Subcutaneous abdominal adipose tissue (tissue), 5 donors: ENCODE measurements at regions not wholly inside any gene's neighbourhood (a gene's known extent, or its start where the extent isn't known, plus 50 kb on each side); places are given as distances from the start of the nearest gene placed in this dataset.
A peak's percentile ranks its signal among the peaks of the same experiment; 100 is the strongest.
"Not testable (repeated sequence)": the region's sequence is repeated elsewhere in the genome, so short reads cannot be mapped to it uniquely, and the experiment has no call there.

Source experiments
- H3K27ac ChIP-seq: one replicate; pipeline ENCODE4 v1.7.0; 2013; ENCODE audit warnings: low read depth, mild to moderate bottlenecking, inconsistent platforms, low read length, moderate library complexity
- H3K27me3 ChIP-seq, 5 donors: one replicate each; pipeline ENCODE4 v1.7.0; 2013; ENCODE audit warnings: low read length in 5 of 5, inconsistent platforms in 1 of 5; ENCODE audit not compliant: control insufficient read depth in 5 of 5, insufficient read depth in 4 of 5
- H3K36me3 ChIP-seq, 5 donors: one replicate each; pipeline ENCODE4 v1.7.0; 2013; ENCODE audit warnings: low read length in 5 of 5; ENCODE audit not compliant: control insufficient read depth in 5 of 5, insufficient read depth in 5 of 5
- H3K4me1 ChIP-seq, 5 donors: one replicate each; pipeline ENCODE4 v1.7.0; 2013; ENCODE audit warnings: low read length in 5 of 5, mild to moderate bottlenecking in 3 of 5, moderate library complexity in 1 of 5; ENCODE audit not compliant: control insufficient read depth in 5 of 5, insufficient read depth in 5 of 5
- H3K4me3 ChIP-seq, 5 donors: one replicate each; pipeline ENCODE4 v1.7.0; 2013; ENCODE audit warnings: low read length in 5 of 5, low read depth in 1 of 5
- H3K9ac ChIP-seq, 5 donors: one replicate each; pipeline ENCODE4 v1.7.0; 2013; ENCODE audit warnings: low read length in 5 of 5, mild to moderate bottlenecking in 4 of 5, moderate library complexity in 3 of 5
- H3K9me3 ChIP-seq, 5 donors: one replicate each; pipeline ENCODE4 v1.7.0; 2013; ENCODE audit warnings: low read length in 5 of 5; ENCODE audit not compliant: control insufficient read depth in 5 of 5
- donor health status: healthy.
- donor health status: healthy.
- donor health status: healthy.
- donor health status: healthy.
- donor health status: healthy.

GRCh38 chr21:8757399-8758093, 1763.8 kb upstream of the TPTE start:
- H3K36me3 ChIP-seq, H3K4me1 ChIP-seq, H3K27me3 ChIP-seq, H3K4me3 ChIP-seq, H3K27ac ChIP-seq, H3K9ac ChIP-seq: not testable (repeated sequence)
- H3K9me3 ChIP-seq: peaks cover 3 to 17% (median 10%) of the 10 kb centered on the region in 5 donors

GRCh38 chr21:8758921-8759367, 1762.4 kb upstream of the TPTE start:
- H3K9me3 ChIP-seq: peaks cover 5 to 24% (median 11%) of the 10 kb centered on the region in 5 donors
- not testable (repeated sequence) for H3K4me1 ChIP-seq

GRCh38 chr21:8762241-8762640, 1759.1 kb upstream of the TPTE start:
- peaks cover 5 to 36% (median 17%) of the 10 kb centered on the region in 5 donors for H3K9me3 ChIP-seq
- H3K36me3 ChIP-seq, H3K9ac ChIP-seq, H3K27ac ChIP-seq, H3K4me3 ChIP-seq, H3K4me1 ChIP-seq, H3K27me3 ChIP-seq: not testable (repeated sequence)

More at GRCh38 chr21:8758921-8759367, 1762.4 kb upstream of the TPTE start:
- not testable (repeated sequence) for H3K27ac ChIP-seq, H3K9ac ChIP-seq, H3K27me3 ChIP-seq, H3K36me3 ChIP-seq
- peak overlapping the region in 1 of 5 donors; percentile 35 for H3K4me3 ChIP-seq

GRCh38 chr21:8764416-8764815, 1757.0 kb upstream of the TPTE start:
- H3K27me3 ChIP-seq, H3K36me3 ChIP-seq, H3K27ac ChIP-seq, H3K9ac ChIP-seq, H3K4me1 ChIP-seq: not testable (repeated sequence)
- Histone ChIP-seq H3K9me3 (peaks cover 0 to 23% (median 8%) of the 10 kb centered on the region in 5 donors), H3K4me3 (peak overlapping the region in 1 of 5 donors; percentile 18)

- H3K36me3 ChIP-seq, H3K27ac ChIP-seq, H3K27me3 ChIP-seq, H3K4me3 ChIP-seq, H3K4me1 ChIP-seq, H3K9ac ChIP-seq: not testable (repeated sequence)
- peaks cover 0 to 23% (median 8%) of the 10 kb centered on the region in 5 donors for H3K9me3 ChIP-seq
These were observed 1755.2 kb upstream of the TPTE start for GRCh38 chr21:8766142-8766541.

- H3K27me3 ChIP-seq, H3K36me3 ChIP-seq, H3K27ac ChIP-seq, H3K4me1 ChIP-seq, H3K9ac ChIP-seq, H3K9me3 ChIP-seq: not testable (repeated sequence)
- peak overlapping the region in 1 of 5 donors; percentile 22 for H3K4me3 ChIP-seq
These were observed 1748.4 kb upstream of the TPTE start for GRCh38 chr21:8772910-8773514.

DNA sequence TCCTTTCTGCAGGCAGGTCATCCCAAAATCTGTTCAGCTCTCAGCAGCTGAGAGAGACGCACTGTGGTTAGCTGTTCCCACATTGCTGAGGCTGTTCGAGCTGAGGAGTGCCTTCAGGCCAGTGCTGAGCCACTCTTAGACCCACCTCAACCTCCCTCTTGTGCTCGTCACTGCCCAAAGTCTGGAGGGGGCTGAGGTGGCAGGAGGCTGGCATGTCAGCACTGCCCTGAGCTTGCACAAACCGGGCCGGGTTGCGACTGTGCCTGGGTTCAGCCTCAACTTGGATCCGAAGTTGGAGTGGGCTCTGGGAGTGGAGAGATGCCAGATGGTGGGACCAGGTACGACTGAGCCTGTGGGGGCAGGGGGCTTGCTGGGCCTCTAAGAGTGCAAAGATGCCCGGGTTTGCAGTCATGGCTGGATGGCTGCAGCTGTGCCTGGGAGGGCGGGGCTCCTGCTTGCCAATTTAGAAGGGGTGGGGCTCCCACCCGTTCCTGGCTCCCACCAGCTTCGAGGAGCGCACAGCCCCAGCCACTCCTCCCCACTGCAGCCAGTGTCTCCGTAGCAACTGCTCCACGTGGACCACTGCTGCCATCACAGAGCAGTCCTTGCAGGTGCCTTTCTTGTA, 1745.7 kb upstream of the TPTE start:
- H3K36me3 ChIP-seq, H3K9me3 ChIP-seq, H3K4me3 ChIP-seq, H3K27ac ChIP-seq, H3K4me1 ChIP-seq, H3K27me3 ChIP-seq, H3K9ac ChIP-seq: not testable (repeated sequence)

DNA sequence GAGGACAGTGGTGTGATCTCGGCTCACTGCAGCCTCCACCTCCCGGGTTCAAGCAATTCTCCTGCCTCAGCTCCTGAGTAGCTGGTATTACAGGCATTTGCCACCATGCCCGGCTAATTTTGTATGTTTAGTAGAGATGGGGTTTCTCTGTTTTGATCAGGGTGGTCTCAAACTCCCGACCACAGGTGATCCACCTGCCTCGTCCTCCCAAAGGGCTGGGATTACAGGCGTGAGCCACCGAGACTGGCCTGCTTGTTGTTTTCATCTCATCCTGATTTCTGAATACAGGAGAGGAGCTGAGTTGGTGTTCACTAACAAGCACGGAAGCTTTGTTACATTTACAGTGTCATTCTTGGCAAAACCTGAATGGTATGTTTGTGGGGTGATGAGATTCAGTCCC, 1744.1 kb upstream of the TPTE start:
- H3K4me3 ChIP-seq, H3K27ac ChIP-seq, H3K36me3 ChIP-seq, H3K9ac ChIP-seq, H3K27me3 ChIP-seq, H3K9me3 ChIP-seq, H3K4me1 ChIP-seq: not testable (repeated sequence)

GRCh38 chr21:8778323-8779085, 1742.9 kb upstream of the TPTE start:
- not testable (repeated sequence) for H3K9me3 ChIP-seq

DNA sequence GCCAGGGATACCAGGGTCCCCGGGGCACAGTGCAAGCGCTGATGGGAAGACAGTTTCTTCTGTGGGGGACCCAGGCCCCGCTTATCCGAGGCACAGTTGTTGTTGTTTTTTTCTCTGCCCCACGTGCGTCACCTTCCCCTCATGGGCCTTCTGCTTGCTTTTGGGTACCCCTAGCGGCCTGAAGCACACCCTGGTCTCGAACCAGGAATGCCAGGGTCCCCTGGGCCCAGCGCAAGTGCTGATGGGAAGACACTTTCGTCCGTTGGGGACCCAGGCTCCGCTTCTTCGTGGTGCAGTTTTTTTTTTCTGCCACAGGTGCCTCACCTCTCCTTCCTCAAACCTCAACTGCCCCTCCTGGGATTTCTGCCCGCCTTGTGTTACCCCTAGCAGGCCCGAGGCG, 1708.5 kb upstream of the TPTE start:
- not testable (repeated sequence) for H3K4me1 ChIP-seq, H3K4me3 ChIP-seq, H3K9ac ChIP-seq, H3K27me3 ChIP-seq, H3K9me3 ChIP-seq, H3K36me3 ChIP-seq, H3K27ac ChIP-seq

More at GRCh38 chr21:8778323-8779085, 1742.9 kb upstream of the TPTE start:
- H3K4me3 ChIP-seq, H3K27ac ChIP-seq, H3K4me1 ChIP-seq, H3K27me3 ChIP-seq, H3K36me3 ChIP-seq, H3K9ac ChIP-seq: not testable (repeated sequence)
